Femur (tissue), 1 donor: ENCODE measurements at regions not wholly inside any gene's neighbourhood (a gene's known extent, or its start where the extent isn't known, plus 50 kb on each side); places are given as distances from the start of the nearest gene placed in this dataset.

Experiments used
- DNase-seq: peaks from one replicate; pipeline ENCODE4 v3.0.0-alpha.2; 2017

DNA sequence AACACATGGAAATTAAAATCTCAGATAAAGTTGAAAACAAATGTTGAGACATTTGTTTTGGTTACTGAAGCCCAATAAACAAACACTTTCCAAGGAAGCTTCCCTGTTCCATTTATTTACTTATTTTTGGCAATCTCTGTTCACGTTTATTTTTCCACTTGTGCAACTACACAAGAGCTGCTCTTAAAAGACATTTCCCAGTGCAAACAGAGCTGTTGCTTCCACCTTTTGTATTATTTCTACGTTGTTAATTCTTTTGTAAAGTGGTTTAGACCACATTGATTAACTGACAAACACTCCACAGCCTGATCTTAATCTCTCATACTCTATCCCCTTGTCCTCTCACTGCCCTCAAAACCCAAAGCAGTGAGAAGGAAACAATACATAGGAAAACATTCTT, 757.6 kb downstream of the LIG4 start:
- DNase-seq, result no peak

DNA sequence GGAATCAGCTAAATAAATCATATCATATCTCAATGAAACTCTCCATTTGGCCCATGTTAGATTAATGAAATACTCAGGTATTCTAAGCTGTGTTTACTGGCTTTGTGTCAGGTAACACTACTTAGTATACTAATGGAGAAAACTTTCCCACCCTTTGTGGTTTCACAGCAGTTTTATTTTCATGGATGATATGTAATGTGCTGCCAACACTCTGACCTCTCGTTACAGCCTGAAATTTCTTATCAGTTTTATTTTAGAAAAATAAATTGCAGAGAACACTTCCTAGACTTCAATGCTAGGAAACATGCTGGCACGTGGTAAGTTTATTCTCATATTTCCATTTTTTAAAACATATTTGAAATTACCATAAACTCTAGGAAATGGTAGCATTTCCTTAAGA, 758.9 kb downstream of the LIG4 start:
- no peak for DNase-seq

- no peak for DNase-seq
Measured at GRCh38 chr13:107452833-107453232, 762.5 kb downstream of the LIG4 start.

DNA sequence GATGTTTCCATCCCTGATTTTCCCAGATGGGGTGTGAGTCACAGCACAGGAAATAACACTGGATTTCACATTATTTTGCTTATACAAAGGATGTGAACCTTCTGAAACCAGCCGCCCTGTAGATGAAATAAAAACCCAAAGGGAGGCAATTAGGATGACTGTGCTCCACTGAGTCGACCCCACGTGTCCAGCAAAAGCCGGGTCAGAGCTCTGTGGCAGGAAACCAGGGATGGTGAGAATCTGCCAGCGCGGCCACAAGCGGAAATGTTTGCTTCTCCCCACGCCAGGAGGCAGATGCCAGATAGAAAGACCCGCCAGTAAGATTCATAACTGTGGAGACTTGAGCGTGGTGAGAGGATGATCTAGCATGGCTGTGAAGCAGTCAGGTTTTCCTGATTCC, 764.4 kb downstream of the LIG4 start:
- peak; percentile 77 for DNase-seq

- DNase-seq, result no peak
Measured at GRCh38 chr13:107450431-107450830, 764.9 kb downstream of the LIG4 start.

- DNase-seq, result no peak
Measured at GRCh38 chr13:107447591-107447990, 767.7 kb downstream of the LIG4 start.

GRCh38 chr13:107441279-107441678, 774.1 kb downstream of the LIG4 start:
- DNase-seq, result no peak

GRCh38 chr13:107438251-107438650, 777.1 kb downstream of the LIG4 start:
- DNase-seq, result no peak

DNA sequence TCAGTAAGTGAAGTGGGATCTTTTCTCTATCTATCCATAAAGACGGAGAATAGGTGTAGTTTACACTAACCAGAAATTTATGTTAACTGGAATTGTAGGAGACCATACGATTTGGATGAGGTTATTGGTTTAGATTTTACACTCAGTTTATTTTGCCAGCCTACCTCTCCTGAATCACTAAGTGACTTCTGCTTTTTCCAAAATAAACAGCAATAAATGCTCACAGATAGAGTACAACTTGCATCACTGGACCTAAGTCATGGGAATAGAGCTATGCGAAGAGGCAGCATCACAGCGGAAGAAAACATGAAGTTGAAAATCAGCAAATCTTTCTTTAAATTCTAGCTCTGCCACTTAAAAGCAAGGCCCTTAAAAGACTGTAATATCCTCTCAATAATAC, 781.0 kb downstream of the LIG4 start:
- no peak for DNase-seq

DNA sequence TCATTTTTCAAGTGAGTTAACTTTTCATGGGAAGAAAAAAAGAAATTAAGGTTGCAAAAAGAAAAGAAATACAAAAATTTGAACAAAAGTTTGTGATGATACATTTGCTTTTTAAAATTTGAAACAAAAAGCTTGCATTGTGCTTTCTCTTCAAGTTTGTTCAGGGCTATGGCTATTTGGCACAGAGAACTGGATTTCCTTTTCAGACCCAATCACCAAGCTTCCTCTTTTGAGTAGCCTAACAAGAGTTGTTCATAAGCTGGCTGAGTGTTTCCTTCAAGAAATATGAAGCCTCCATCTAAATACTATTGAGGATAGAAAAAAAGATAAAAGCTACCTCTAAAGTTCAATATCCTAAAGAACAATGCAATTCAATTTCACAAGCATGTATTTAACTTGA, 787.8 kb downstream of the LIG4 start:
- DNase-seq, result no peak

GRCh38 chr13:107422421-107422820, 792.9 kb downstream of the LIG4 start:
- DNase-seq, result no peak

- DNase-seq, result no peak
Measured at GRCh38 chr13:107421951-107422350, 793.4 kb downstream of the LIG4 start.

- no peak for DNase-seq
Measured at GRCh38 chr13:107421028-107421427, 794.3 kb downstream of the LIG4 start.

- no peak for DNase-seq
Measured at GRCh38 chr13:107413005-107413404, 802.3 kb downstream of the LIG4 start.

- DNase-seq, result no peak
Measured at GRCh38 chr13:107407074-107407473, 808.3 kb downstream of the LIG4 start.

GRCh38 chr13:107395927-107396662, 819.2 kb downstream of the LIG4 start:
- DNase-seq, result no peak

DNA sequence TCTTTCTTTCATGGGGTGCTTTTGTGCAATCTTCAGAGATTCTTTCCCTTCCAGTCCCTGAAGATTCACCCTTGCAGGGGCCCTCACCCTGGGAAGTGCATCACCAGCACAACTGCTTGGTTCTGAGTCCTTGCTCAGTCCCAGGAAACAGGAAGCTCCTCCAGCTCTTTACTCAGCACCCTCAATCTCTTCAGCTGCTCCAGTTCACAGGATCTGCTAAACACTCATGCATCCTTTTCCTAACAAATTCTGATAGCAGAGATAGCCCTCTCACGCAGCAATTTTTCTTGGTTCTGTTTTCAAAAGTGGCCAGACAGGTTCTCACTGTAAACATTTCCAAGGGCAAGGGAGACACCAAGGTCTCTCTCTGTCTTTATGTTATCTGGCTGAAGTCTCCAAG, 823.1 kb downstream of the LIG4 start:
- no peak for DNase-seq

DNA sequence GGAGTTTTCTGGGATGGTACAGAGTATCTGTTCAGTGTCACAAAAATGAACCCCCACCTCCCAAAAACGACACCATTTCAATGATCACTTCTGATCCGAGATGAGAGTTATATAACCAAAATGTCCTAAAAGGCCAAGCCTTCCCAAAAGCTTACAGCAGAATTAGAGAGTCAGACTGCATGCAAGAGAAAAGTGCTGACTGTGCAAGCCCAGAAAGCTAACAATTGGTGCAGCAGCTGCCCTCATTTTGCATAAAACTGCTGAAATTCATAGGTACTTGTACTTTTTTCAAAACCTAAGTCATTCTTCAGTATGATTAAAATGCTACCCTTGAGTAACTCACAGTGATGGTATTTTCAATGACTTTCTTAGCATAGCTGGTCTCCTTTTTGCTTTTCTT, 819.6 kb upstream of the ARGLU1 start:
- no peak for DNase-seq

GRCh38 chr13:107379407-107380155, 811.6 kb upstream of the ARGLU1 start:
- DNase-seq, result no peak

- no peak for DNase-seq
Measured at GRCh38 chr13:107376341-107377125, 808.6 kb upstream of the ARGLU1 start.

- no peak for DNase-seq
Measured at GRCh38 chr13:107375701-107376340, 807.9 kb upstream of the ARGLU1 start.

DNA sequence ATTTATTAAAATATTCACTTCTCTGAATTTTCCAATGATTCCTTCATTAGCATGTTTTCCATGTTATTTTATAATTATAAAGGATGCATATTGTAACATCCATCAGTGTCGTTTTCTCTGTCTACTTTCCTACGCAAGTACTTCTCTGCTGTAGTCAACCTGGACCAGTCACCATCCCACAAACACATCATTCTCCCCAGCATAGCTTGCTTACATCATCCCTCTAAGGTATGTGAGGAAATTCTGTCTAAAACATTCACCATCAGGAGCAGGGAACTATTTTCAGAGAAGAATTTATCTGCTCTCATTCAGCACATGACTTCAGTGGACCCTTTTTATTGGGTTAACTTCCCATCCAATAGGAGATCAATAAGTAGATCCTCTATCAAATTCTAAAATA, 806.1 kb upstream of the ARGLU1 start:
- no peak for DNase-seq

- DNase-seq, result no peak
Measured at GRCh38 chr13:107373551-107373950, 805.6 kb upstream of the ARGLU1 start.
